GM06990 (cell line): ENCODE measurements at regions not wholly inside any gene's neighbourhood (a gene's known extent, or its start where the extent isn't known, plus 50 kb on each side); places are given as distances from the start of the nearest gene placed in this dataset.
"Not testable (repeated sequence)": the region's sequence is repeated elsewhere in the genome, so short reads cannot be mapped to it uniquely, and the experiment has no call there.

Experiments
- DNase-seq: peaks from one replicate; pipeline ENCODE4 v3.0.0-alpha.2; 2011; ENCODE audit not compliant: insufficient read length; ENCODE audit errors: extremely low read depth
- H3K27me3 ChIP-seq: replicated peaks from 2 replicates; pipeline ENCODE4 v1.6.0; 2011; ENCODE audit warnings: low read length; ENCODE audit not compliant: control insufficient read depth, insufficient read depth
- H3K36me3 ChIP-seq: 2 replicates; pipeline ENCODE4 v1.5.1; 2011; ENCODE audit warnings: low read length; ENCODE audit not compliant: control insufficient read depth, insufficient read depth
- H3K4me3 ChIP-seq: replicated peaks from 2 replicates; pipeline ENCODE4 v1.5.1; 2011; ENCODE audit warnings: low read depth, mild to moderate bottlenecking, control low read depth, low read length

GRCh38 chr6:26818640-26819225 is 159.2 kb upstream of the ZNF322 start:
- not testable (repeated sequence) for H3K36me3 ChIP-seq, H3K27me3 ChIP-seq, H3K4me3 ChIP-seq, DNase-seq

- not testable (repeated sequence) for H3K27me3 ChIP-seq, DNase-seq, H3K4me3 ChIP-seq, H3K36me3 ChIP-seq
Measured at GRCh38 chr6:26827965-26828364, 168.4 kb upstream of the ZNF322 start.

- not testable (repeated sequence) for H3K27me3 ChIP-seq, DNase-seq, H3K4me3 ChIP-seq, H3K36me3 ChIP-seq
Measured at GRCh38 chr6:26829480-26829879, 169.9 kb upstream of the ZNF322 start.

GRCh38 chr6:26830992-26831391 is 171.4 kb upstream of the ZNF322 start:
- not testable (repeated sequence) for H3K36me3 ChIP-seq, DNase-seq, H3K4me3 ChIP-seq, H3K27me3 ChIP-seq

GRCh38 chr6:26835707-26836106 is 176.2 kb upstream of the ZNF322 start:
- DNase-seq, H3K36me3 ChIP-seq, H3K4me3 ChIP-seq, H3K27me3 ChIP-seq: not testable (repeated sequence)

- not testable (repeated sequence) for H3K36me3 ChIP-seq, H3K27me3 ChIP-seq, H3K4me3 ChIP-seq, DNase-seq
Measured at GRCh38 chr6:26836657-26837056, 177.1 kb upstream of the ZNF322 start.

GRCh38 chr6:26844823-26845222 is 185.3 kb upstream of the ZNF322 start:
- H3K36me3 ChIP-seq, H3K4me3 ChIP-seq, H3K27me3 ChIP-seq, DNase-seq: not testable (repeated sequence)

GRCh38 chr6:26857289-26857688 is 197.7 kb upstream of the ZNF322 start:
- H3K4me3 ChIP-seq, H3K27me3 ChIP-seq, DNase-seq, H3K36me3 ChIP-seq: not testable (repeated sequence)

- not testable (repeated sequence) for H3K4me3 ChIP-seq, H3K27me3 ChIP-seq, H3K36me3 ChIP-seq, DNase-seq
Measured at GRCh38 chr6:26859067-26859770, 199.7 kb upstream of the ZNF322 start.

GRCh38 chr6:26859771-26860163 is 200.2 kb upstream of the ZNF322 start:
- H3K36me3 ChIP-seq, H3K27me3 ChIP-seq, DNase-seq, H3K4me3 ChIP-seq: not testable (repeated sequence)

GRCh38 chr6:26861913-26862312 is 202.4 kb upstream of the ZNF322 start:
- H3K36me3 ChIP-seq, H3K4me3 ChIP-seq, H3K27me3 ChIP-seq, DNase-seq: not testable (repeated sequence)

GRCh38 chr6:26863641-26864040 is 204.1 kb upstream of the ZNF322 start:
- not testable (repeated sequence) for H3K36me3 ChIP-seq, H3K27me3 ChIP-seq, H3K4me3 ChIP-seq, DNase-seq

- H3K4me3 ChIP-seq, H3K36me3 ChIP-seq, H3K27me3 ChIP-seq, DNase-seq: not testable (repeated sequence)
Measured at GRCh38 chr6:26898785-26899184, 239.2 kb upstream of the ZNF322 start.

- not testable (repeated sequence) for H3K27me3 ChIP-seq, H3K36me3 ChIP-seq, DNase-seq, H3K4me3 ChIP-seq
Measured at GRCh38 chr6:26924206-26924605, 264.7 kb upstream of the ZNF322 start.

GRCh38 chr6:26928190-26928589 is 268.6 kb upstream of the ZNF322 start:
- not testable (repeated sequence) for DNase-seq, H3K36me3 ChIP-seq, H3K4me3 ChIP-seq, H3K27me3 ChIP-seq
